NCI-H82 treated with DMSO at 0.1 percent for 48 hours (cell line): ENCODE measurements at regions not wholly inside any gene's neighbourhood (a gene's known extent, or its start where the extent isn't known, plus 50 kb on each side); places are given as distances from the start of the nearest gene placed in this dataset.

Source experiments
- DNase-seq: peaks from one replicate; lab custom pipeline; 2025; ENCODE audit not compliant: unreplicated experiment; lab: John Stamatoyannopoulos, UW

- DNase-seq, result no peak
Observed at GRCh38 chr4:177041356-177041755, 248.6 kb upstream of the VEGFC start.

GRCh38 chr4:177047070-177047850 is 254.5 kb upstream of the VEGFC start:
- DNase-seq, result peak; percentile 38

- no peak for DNase-seq
Observed at GRCh38 chr4:177047851-177048174, 255.1 kb upstream of the VEGFC start.

- DNase-seq, result peak; percentile 14
Observed at GRCh38 chr4:177051473-177052060, 258.1 kb upstream of the NEIL3 start.

GRCh38 chr4:177052211-177052934 is 257.3 kb upstream of the NEIL3 start:
- peak; percentile 86 for DNase-seq

GRCh38 chr4:177057186-177057585 is 252.5 kb upstream of the NEIL3 start:
- no peak for DNase-seq

- DNase-seq, result no peak
Observed at GRCh38 chr4:177064116-177064515, 245.6 kb upstream of the NEIL3 start.

GRCh38 chr4:177064729-177065394 is 244.8 kb upstream of the NEIL3 start:
- no peak for DNase-seq

GRCh38 chr4:177066746-177067145 is 242.9 kb upstream of the NEIL3 start:
- DNase-seq, result no peak

GRCh38 chr4:177070533-177071058 is 239.1 kb upstream of the NEIL3 start:
- DNase-seq, result no peak

- no peak for DNase-seq
Observed at GRCh38 chr4:177077095-177077971, 232.3 kb upstream of the NEIL3 start.

- no peak for DNase-seq
Observed at GRCh38 chr4:177079327-177079726, 230.3 kb upstream of the NEIL3 start.

GRCh38 chr4:177080388-177080787 is 229.3 kb upstream of the NEIL3 start:
- no peak for DNase-seq

- no peak for DNase-seq
Observed at GRCh38 chr4:177087060-177087459, 222.6 kb upstream of the NEIL3 start.

- no peak for DNase-seq
Observed at GRCh38 chr4:177087499-177087898, 222.2 kb upstream of the NEIL3 start.

- DNase-seq, result no peak
Observed at GRCh38 chr4:177091515-177091914, 218.2 kb upstream of the NEIL3 start.

- DNase-seq, result no peak
Observed at GRCh38 chr4:177092807-177093206, 216.9 kb upstream of the NEIL3 start.

- no peak for DNase-seq
Observed at GRCh38 chr4:177093964-177094363, 215.7 kb upstream of the NEIL3 start.

- DNase-seq, result no peak
Observed at GRCh38 chr4:177097291-177097690, 212.4 kb upstream of the NEIL3 start.

GRCh38 chr4:177099211-177099610 is 210.5 kb upstream of the NEIL3 start:
- DNase-seq, result no peak
